Fibroblast of skin of left biceps (primary cell): ENCODE measurements at regions not wholly inside any gene's neighbourhood (a gene's known extent, or its start where the extent isn't known, plus 50 kb on each side); places are given as distances from the start of the nearest gene placed in this dataset.

ENCODE experiments used
- DNase-seq, 2 experiments: peaks; one replicate each; pipeline ENCODE4 v3.0.0-alpha.2; 2013; ENCODE audit warnings: low read depth in 2 of 2

- DNase-seq: no peak
These were observed 51.5 kb upstream of the ANTXR2 start for GRCh38 chr4:80124246-80125211.
